SK-N-SH treated with all-trans-retinoic acid at 6 μM for 48 hours (cell line): ENCODE measurements at regions not wholly inside any gene's neighbourhood (a gene's known extent, or its start where the extent isn't known, plus 50 kb on each side); places are given as distances from the start of the nearest gene placed in this dataset.

Source experiments
- ARNTL ChIP-seq: fragments of 450-650 bp; formaldehyde crosslinking; IDR thresholded peaks from 2 replicates; pipeline ENCODE4 v1.5.0; 2020; ENCODE audit warnings: low read depth, mild to moderate bottlenecking, moderate library complexity, borderline replicate concordance
- CREB5 ChIP-seq: fragments of 250-450 bp; sonication (Bioruptor Pico); IDR thresholded peaks from 2 replicates; pipeline ENCODE4 v1.5.1; 2020; ENCODE audit warnings: low read depth, mild to moderate bottlenecking, moderate library complexity
- CSDC2 ChIP-seq: fragments of 250-450 bp; sonication (Bioruptor Pico); IDR thresholded peaks from 2 replicates; pipeline ENCODE4 v1.5.0; 2020; ENCODE audit warnings: mild to moderate bottlenecking, moderate library complexity
- GLIS3 ChIP-seq: fragments of 250-450 bp; sonication (Bioruptor Pico); IDR thresholded peaks from 2 replicates; pipeline ENCODE4 v1.5.0; 2020; ENCODE audit warnings: mild to moderate bottlenecking, moderate library complexity
- PATZ1 ChIP-seq: fragments of 250-450 bp; sonication (Bioruptor Pico); IDR thresholded peaks from 2 replicates; pipeline ENCODE4 v1.8.0; 2020; ENCODE audit warnings: mild to moderate bottlenecking, moderate library complexity, borderline replicate concordance
- PPARA ChIP-seq: fragments of 250-450 bp; sonication (Bioruptor Pico); IDR thresholded peaks from 2 replicates; pipeline ENCODE4 v1.5.0; 2020; ENCODE audit warnings: mild to moderate bottlenecking, borderline replicate concordance
- RARB ChIP-seq: fragments of 250-450 bp; sonication (Bioruptor Pico); IDR thresholded peaks from 2 replicates; pipeline ENCODE4 v1.8.0; 2021; ENCODE audit warnings: mild to moderate bottlenecking, moderate library complexity
- TCF4 ChIP-seq: fragments of 250-450 bp; sonication (Bioruptor Pico); IDR thresholded peaks from 2 replicates; pipeline ENCODE4 v1.8.0; 2021; ENCODE audit warnings: mild to moderate bottlenecking, moderate library complexity, borderline replicate concordance
- ZC3H10 ChIP-seq: fragments of 250-450 bp; sonication (Bioruptor Pico); IDR thresholded peaks from 2 replicates; pipeline ENCODE4 v1.5.1; 2021; ENCODE audit warnings: mild to moderate bottlenecking, moderate library complexity
- ZNF8 ChIP-seq: fragments of 450-650 bp; formaldehyde crosslinking; IDR thresholded peaks from 2 replicates; pipeline ENCODE4 v1.5.0; 2020; ENCODE audit warnings: mild to moderate bottlenecking, moderate library complexity
- TF ChIP-seq, protein P1 (sequence below): fragments of 250-450 bp; sonication (Bioruptor Pico); IDR thresholded peaks from 2 replicates; pipeline ENCODE4 v1.5.0; 2020; ENCODE audit warnings: mild to moderate bottlenecking, moderate library complexity
- TF ChIP-seq, protein P2 (sequence below): fragments of 250-450 bp; sonication (Bioruptor Pico); IDR thresholded peaks from 2 replicates; pipeline ENCODE4 v1.5.1; 2021; ENCODE audit warnings: mild to moderate bottlenecking, moderate library complexity

- TF ChIP-seq GLIS3 (CRISPR knock-in tag) (no peak), ZNF8 (CRISPR knock-in tag) (no peak), RARB (no peak), PATZ1 (no peak), CSDC2 (no peak), ARNTL (CRISPR knock-in tag) (no peak), PPARA (CRISPR knock-in tag) (no peak), CREB5 (CRISPR knock-in tag) (no peak), TCF4 (CRISPR knock-in tag) (no peak), ZC3H10 (CRISPR knock-in tag) (no peak)
- TF ChIP-seq, protein P1, sequence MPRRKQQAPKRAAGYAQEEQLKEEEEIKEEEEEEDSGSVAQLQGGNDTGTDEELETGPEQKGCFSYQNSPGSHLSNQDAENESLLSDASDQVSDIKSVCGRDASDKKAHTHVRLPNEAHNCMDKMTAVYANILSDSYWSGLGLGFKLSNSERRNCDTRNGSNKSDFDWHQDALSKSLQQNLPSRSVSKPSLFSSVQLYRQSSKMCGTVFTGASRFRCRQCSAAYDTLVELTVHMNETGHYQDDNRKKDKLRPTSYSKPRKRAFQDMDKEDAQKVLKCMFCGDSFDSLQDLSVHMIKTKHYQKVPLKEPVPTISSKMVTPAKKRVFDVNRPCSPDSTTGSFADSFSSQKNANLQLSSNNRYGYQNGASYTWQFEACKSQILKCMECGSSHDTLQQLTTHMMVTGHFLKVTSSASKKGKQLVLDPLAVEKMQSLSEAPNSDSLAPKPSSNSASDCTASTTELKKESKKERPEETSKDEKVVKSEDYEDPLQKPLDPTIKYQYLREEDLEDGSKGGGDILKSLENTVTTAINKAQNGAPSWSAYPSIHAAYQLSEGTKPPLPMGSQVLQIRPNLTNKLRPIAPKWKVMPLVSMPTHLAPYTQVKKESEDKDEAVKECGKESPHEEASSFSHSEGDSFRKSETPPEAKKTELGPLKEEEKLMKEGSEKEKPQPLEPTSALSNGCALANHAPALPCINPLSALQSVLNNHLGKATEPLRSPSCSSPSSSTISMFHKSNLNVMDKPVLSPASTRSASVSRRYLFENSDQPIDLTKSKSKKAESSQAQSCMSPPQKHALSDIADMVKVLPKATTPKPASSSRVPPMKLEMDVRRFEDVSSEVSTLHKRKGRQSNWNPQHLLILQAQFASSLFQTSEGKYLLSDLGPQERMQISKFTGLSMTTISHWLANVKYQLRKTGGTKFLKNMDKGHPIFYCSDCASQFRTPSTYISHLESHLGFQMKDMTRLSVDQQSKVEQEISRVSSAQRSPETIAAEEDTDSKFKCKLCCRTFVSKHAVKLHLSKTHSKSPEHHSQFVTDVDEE (CRISPR knock-in tag) = no peak
- TF ChIP-seq, protein P2, sequence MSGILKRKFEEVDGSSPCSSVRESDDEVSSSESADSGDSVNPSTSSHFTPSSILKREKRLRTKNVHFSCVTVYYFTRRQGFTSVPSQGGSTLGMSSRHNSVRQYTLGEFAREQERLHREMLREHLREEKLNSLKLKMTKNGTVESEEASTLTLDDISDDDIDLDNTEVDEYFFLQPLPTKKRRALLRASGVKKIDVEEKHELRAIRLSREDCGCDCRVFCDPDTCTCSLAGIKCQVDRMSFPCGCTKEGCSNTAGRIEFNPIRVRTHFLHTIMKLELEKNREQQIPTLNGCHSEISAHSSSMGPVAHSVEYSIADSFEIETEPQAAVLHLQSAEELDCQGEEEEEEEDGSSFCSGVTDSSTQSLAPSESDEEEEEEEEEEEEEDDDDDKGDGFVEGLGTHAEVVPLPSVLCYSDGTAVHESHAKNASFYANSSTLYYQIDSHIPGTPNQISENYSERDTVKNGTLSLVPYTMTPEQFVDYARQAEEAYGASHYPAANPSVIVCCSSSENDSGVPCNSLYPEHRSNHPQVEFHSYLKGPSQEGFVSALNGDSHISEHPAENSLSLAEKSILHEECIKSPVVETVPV = no peak
Observed at GRCh38 chr2:226358688-226359087, 440.9 kb downstream of the IRS1 start.
